Adrenal gland (tissue), 9 donors: ENCODE measurements at regions not wholly inside any gene's neighbourhood (a gene's known extent, or its start where the extent isn't known, plus 50 kb on each side); places are given as distances from the start of the nearest gene placed in this dataset.

Experiments
- DNase-seq, 7 donors: peaks; one replicate each; pipeline ENCODE4 v3.0.0-alpha.2; 2019 to 2020
- H3K27ac ChIP-seq, 5 donors: fragments of 200-600 bp; sonication (generic) in 4 of 5; 1 replicate in 3 of 5; 2 replicates in 2 of 5; pipeline versions ENCODE4 v1.5.1 to v1.8.0; 2016 to 2020; ENCODE audit warnings: mild to moderate bottlenecking in 1 of 5
- H3K27me3 ChIP-seq: fragments of 200-600 bp; 2 replicates; pipeline ENCODE4 v1.8.0; 2021
- H3K36me3 ChIP-seq, 2 donors: fragments of 200-600 bp; replicated peaks in 1 of 2; 1 replicate in 1 of 2; 2 replicates in 1 of 2; pipeline versions ENCODE4 v1.5.1 to v1.8.0; 2018 to 2022
- H3K4me1 ChIP-seq, 2 donors: fragments of 200-600 bp; replicated peaks in 1 of 2; 1 replicate in 1 of 2; 2 replicates in 1 of 2; pipeline versions ENCODE4 v1.5.1 to v1.8.0; 2018 to 2021
- H3K4me3 ChIP-seq, 4 donors: fragments of 200-600 bp; sonication (generic) in 3 of 4; one replicate each; pipeline ENCODE4 v1.5.1; 2016 to 2018
- H3K9me3 ChIP-seq, 3 donors: fragments of 200-600 bp; sonication (generic) in 1 of 3; replicated peaks in 1 of 3; 1 replicate in 2 of 3; 2 replicates in 1 of 3; pipeline versions ENCODE4 v1.5.1 to v1.8.0; 2016 to 2021
- CTCF ChIP-seq, 6 experiments: fragments of 450-650 bp in 4 of 6; fragments of 200-600 bp in 2 of 6; sonication (generic) in 1 of 6; IDR thresholded peaks; 1 replicate in 5 of 6; 2 replicates in 1 of 6; pipeline versions ENCODE4 v1.5.1 to v1.8.0; 2016 to 2021; ENCODE audit warnings: antibody characterized with exemption in 6 of 6, mild to moderate bottlenecking in 2 of 6, moderate library complexity in 1 of 6
- POLR2A ChIP-seq, 2 donors: fragments of 450-650 bp; IDR thresholded peaks; one replicate each; pipeline ENCODE4 v1.6.1; 2017; ENCODE audit warnings: antibody characterized with exemption in 2 of 2, mild to moderate bottlenecking in 2 of 2, moderate library complexity in 1 of 2
- WGBS, 4 donors: extraction: QIAGEN DNeasy Blood & Tissue Kit in 2 of 4; methylation state at CpG; one replicate each; pipeline versions ENCODE4 v1.1.5 to v1.1.7; 2013 to 2017; 5-methylcytosine and 5-hydroxymethylcytosine counted together
- intact Hi-C, 2 donors: fragments of 100-400 bp; cut with DNase I; formaldehyde crosslinking; loops; one replicate each; pipeline versions ENCODE4 v1.14.1 to v1.15.0; 2022 to 2023
- donor health status: healthy with polysubstance abuse.
- donor health status: Bipolar disorder and iron deficiency.
- donor health status: DM: yes; HTN: yes; CAD: no.
- donor health status: DM: no; HTN: no; CAD: no.
- donor health status: DM: no; HTN: no; CAD: no.

GRCh38 chr11:87954476-87954875 lies 220.8 kb downstream of the RAB38 start:
- H3K9me3 ChIP-seq = no peaks in the 10 kb centered on the region
- no peak overlapping the region for H3K4me3 ChIP-seq
- WGBS, 4 donors = 71 to 77% (median 75%) methylated on average over 4 of the region's 4 CpGs
- H3K4me1 ChIP-seq = no peaks in the 10 kb centered on the region
- intact Hi-C loops = no loop called here
- TF ChIP-seq POLR2A (IDR thresholded peaks at IDR 0.05) (no peak), CTCF (IDR thresholded peaks at IDR 0.05) (no peak)
- H3K27me3 ChIP-seq = no peaks in the 10 kb centered on the region
- DNase-seq = no peak
- no peaks in the 10 kb centered on the region for H3K36me3 ChIP-seq
- H3K27ac ChIP-seq = no peak overlapping the region

- H3K9me3 ChIP-seq = no peaks in the 10 kb centered on the region
- no peaks in the 10 kb centered on the region for H3K36me3 ChIP-seq
- intact Hi-C loops = no loop called here
- no peak for TF ChIP-seq CTCF (IDR thresholded peaks at IDR 0.05)
- TF ChIP-seq POLR2A (IDR thresholded peaks at IDR 0.05) = no peak
- DNase-seq = no peak
- no peak overlapping the region for H3K27ac ChIP-seq
- H3K4me1 ChIP-seq = no peaks in the 10 kb centered on the region
- H3K27me3 ChIP-seq = no peaks in the 10 kb centered on the region
- no peak overlapping the region for H3K4me3 ChIP-seq
- 78 to 89% (median 84%) methylated on average over 4 of the region's 4 CpGs for WGBS, 4 donors
These were observed 232.5 kb downstream of the RAB38 start for GRCh38 chr11:87942786-87943185.

- Histone ChIP-seq H3K27me3 (no peaks in the 10 kb centered on the region), H3K4me1 (no peaks in the 10 kb centered on the region), H3K36me3 (no peaks in the 10 kb centered on the region), H3K9me3 (no peaks in the 10 kb centered on the region), H3K4me3 (no peak overlapping the region), H3K27ac (no peak overlapping the region)
- WGBS, 4 donors = 76 to 89% (median 82%) methylated on average over 2 of the region's 2 CpGs
- no peak for DNase-seq
- no peak for TF ChIP-seq POLR2A (IDR thresholded peaks at IDR 0.05)
- TF ChIP-seq CTCF (IDR thresholded peaks at IDR 0.05) = no peak
- intact Hi-C loops = no loop called here
These were observed 241.1 kb downstream of the RAB38 start for GRCh38 chr11:87934182-87934581.

- H3K27ac ChIP-seq = no peak overlapping the region
- H3K27me3 ChIP-seq = no peaks in the 10 kb centered on the region
- peak in 4 of 7 donors; percentile 12 to 51 (median 16) for DNase-seq
- intact Hi-C loops = no loop called here
- no peaks in the 10 kb centered on the region for H3K36me3 ChIP-seq
- no peaks in the 10 kb centered on the region for H3K4me1 ChIP-seq
- WGBS, 4 donors = 60 to 64% (median 64%) methylated on average over 5 of the region's 5 CpGs
- no peaks in the 10 kb centered on the region for H3K9me3 ChIP-seq
- H3K4me3 ChIP-seq = no peak overlapping the region
- TF ChIP-seq POLR2A (IDR thresholded peaks at IDR 0.05) (no peak), CTCF (IDR thresholded peaks at IDR 0.05) (no peak)
These were observed 248.8 kb downstream of the RAB38 start for GRCh38 chr11:87926250-87926970.
